Colonic mucosa (tissue), 4 donors: ENCODE measurements at regions not wholly inside any gene's neighbourhood (a gene's known extent, or its start where the extent isn't known, plus 50 kb on each side); places are given as distances from the start of the nearest gene placed in this dataset.
"Not testable (repeated sequence)": the region's sequence is repeated elsewhere in the genome, so short reads cannot be mapped to it uniquely, and the experiment has no call there.

ENCODE experiments used
- DNase-seq: peaks from one replicate; pipeline ENCODE4 v3.0.0-alpha.2; 2020
- H3K27ac ChIP-seq: fragments of 200-600 bp; one replicate; pipeline ENCODE4 v1.8.0; 2021
- H3K27me3 ChIP-seq: fragments of 200-600 bp; one replicate; pipeline ENCODE4 v1.8.0; 2021
- H3K36me3 ChIP-seq: fragments of 200-600 bp; one replicate; pipeline ENCODE4 v1.8.0; 2021
- H3K4me1 ChIP-seq: fragments of 200-600 bp; one replicate; pipeline ENCODE4 v1.8.0; 2021; ENCODE audit warnings: mild to moderate bottlenecking
- H3K4me3 ChIP-seq: fragments of 200-600 bp; one replicate; pipeline ENCODE4 v1.8.0; 2021
- H3K9ac ChIP-seq, 2 donors: one replicate each; pipeline ENCODE4 v1.7.0; 2013; ENCODE audit warnings: control low read depth in 2 of 2, low read depth in 2 of 2, low read length in 2 of 2
- H3K9me3 ChIP-seq: fragments of 200-600 bp; one replicate; pipeline ENCODE4 v1.8.0; 2021
- CTCF ChIP-seq: fragments of 200-600 bp; IDR thresholded peaks from one replicate; pipeline ENCODE4 v1.8.0; 2022; ENCODE audit warnings: antibody characterized with exemption, mild to moderate bottlenecking
- intact Hi-C: fragments of 100-400 bp; cut with DNase I; formaldehyde crosslinking; loops from one replicate; pipeline ENCODE4 v1.14.1; 2022
- donor health status: healthy.
- donor health status: DM: no; HTN: no; CAD: no.
- donor health status: DM: no; HTN: no; CAD: no.

- Histone ChIP-seq H3K9me3 (no peaks in the 10 kb centered on the region), H3K4me3 (no peak overlapping the region), H3K36me3 (no peaks in the 10 kb centered on the region), H3K9ac (no peak overlapping the region), H3K4me1 (no peaks in the 10 kb centered on the region), H3K27me3 (no peaks in the 10 kb centered on the region), H3K27ac (no peak overlapping the region)
- no peak for TF ChIP-seq CTCF
- no peak for DNase-seq
- intact Hi-C loops, result no loop called here
These were observed 449.5 kb downstream of the PLPP3 start for GRCh38 chr1:56129837-56130236.

- Histone ChIP-seq H3K27ac (no peak overlapping the region), H3K9ac (no peak overlapping the region), H3K36me3 (no peaks in the 10 kb centered on the region), H3K4me3 (no peak overlapping the region), H3K9me3 (no peaks in the 10 kb centered on the region), H3K4me1 (no peaks in the 10 kb centered on the region), H3K27me3 (no peaks in the 10 kb centered on the region)
- no peak for TF ChIP-seq CTCF
- DNase-seq, result no peak
- intact Hi-C loops, result no loop called here
These were observed 454.0 kb downstream of the PLPP3 start for GRCh38 chr1:56125316-56125715.

- intact Hi-C loops, result no loop called here
- DNase-seq, result no peak
- H3K4me1 ChIP-seq, result no peaks in the 10 kb centered on the region
- no peak overlapping the region for H3K27ac ChIP-seq
- H3K27me3 ChIP-seq, result no peaks in the 10 kb centered on the region
- no peaks in the 10 kb centered on the region for H3K9me3 ChIP-seq
- no peaks in the 10 kb centered on the region for H3K36me3 ChIP-seq
- no peak for TF ChIP-seq CTCF
- H3K9ac ChIP-seq, result no peak overlapping the region
- H3K4me3 ChIP-seq, result no peak overlapping the region
These were observed 455.5 kb downstream of the PLPP3 start for GRCh38 chr1:56123826-56124225.

GRCh38 chr1:56123421-56123820 is 455.9 kb downstream of the PLPP3 start:
- Histone ChIP-seq H3K9ac (no peak overlapping the region), H3K9me3 (no peaks in the 10 kb centered on the region), H3K27me3 (no peaks in the 10 kb centered on the region), H3K36me3 (no peaks in the 10 kb centered on the region), H3K4me1 (no peaks in the 10 kb centered on the region), H3K4me3 (no peak overlapping the region), H3K27ac (no peak overlapping the region)
- intact Hi-C loops, result no loop called here
- DNase-seq, result no peak
- no peak for TF ChIP-seq CTCF

GRCh38 chr1:56120021-56120420 is 459.3 kb downstream of the PLPP3 start:
- Histone ChIP-seq H3K4me1 (no peaks in the 10 kb centered on the region), H3K4me3 (no peak overlapping the region), H3K27me3 (no peaks in the 10 kb centered on the region), H3K36me3 (no peaks in the 10 kb centered on the region), H3K9me3 (no peaks in the 10 kb centered on the region), H3K27ac (no peak overlapping the region), H3K9ac (no peak overlapping the region)
- TF ChIP-seq CTCF, result no peak
- no peak for DNase-seq
- intact Hi-C loops, result no loop called here

- intact Hi-C loops, H3K36me3 ChIP-seq, DNase-seq, H3K9ac ChIP-seq, H3K4me1 ChIP-seq, H3K4me3 ChIP-seq, H3K27me3 ChIP-seq, H3K27ac ChIP-seq, H3K9me3 ChIP-seq: not testable (repeated sequence)
These were observed 460.7 kb downstream of the PLPP3 start for GRCh38 chr1:56118676-56119075.
